ENCODE measurements at regions not wholly inside any gene's neighbourhood (a gene's known extent, or its start where the extent isn't known, plus 50 kb on each side); places are given as distances from the start of the nearest gene placed in this dataset.

DNA sequence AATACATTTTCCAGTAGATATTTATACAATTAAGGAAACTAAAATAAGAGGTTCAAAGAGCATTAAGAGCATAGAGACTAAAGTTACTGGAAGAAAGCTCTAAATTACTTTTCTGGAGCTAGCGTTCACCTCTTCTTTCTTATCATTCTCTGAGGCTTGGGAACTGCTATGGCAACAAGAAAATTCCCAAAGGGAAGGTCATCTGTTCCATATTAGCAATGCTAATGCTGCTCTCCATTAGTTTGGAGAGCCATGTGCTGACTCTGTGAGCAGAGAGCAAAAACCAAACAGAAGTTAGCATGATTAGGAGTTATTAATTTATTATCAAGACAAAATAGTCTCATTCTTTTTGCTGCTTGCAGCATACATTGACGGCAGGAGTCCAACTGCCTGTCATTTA is 143.1 kb upstream of the SLC16A7 start (continued):
- TF ChIP-seq, protein P1, sequence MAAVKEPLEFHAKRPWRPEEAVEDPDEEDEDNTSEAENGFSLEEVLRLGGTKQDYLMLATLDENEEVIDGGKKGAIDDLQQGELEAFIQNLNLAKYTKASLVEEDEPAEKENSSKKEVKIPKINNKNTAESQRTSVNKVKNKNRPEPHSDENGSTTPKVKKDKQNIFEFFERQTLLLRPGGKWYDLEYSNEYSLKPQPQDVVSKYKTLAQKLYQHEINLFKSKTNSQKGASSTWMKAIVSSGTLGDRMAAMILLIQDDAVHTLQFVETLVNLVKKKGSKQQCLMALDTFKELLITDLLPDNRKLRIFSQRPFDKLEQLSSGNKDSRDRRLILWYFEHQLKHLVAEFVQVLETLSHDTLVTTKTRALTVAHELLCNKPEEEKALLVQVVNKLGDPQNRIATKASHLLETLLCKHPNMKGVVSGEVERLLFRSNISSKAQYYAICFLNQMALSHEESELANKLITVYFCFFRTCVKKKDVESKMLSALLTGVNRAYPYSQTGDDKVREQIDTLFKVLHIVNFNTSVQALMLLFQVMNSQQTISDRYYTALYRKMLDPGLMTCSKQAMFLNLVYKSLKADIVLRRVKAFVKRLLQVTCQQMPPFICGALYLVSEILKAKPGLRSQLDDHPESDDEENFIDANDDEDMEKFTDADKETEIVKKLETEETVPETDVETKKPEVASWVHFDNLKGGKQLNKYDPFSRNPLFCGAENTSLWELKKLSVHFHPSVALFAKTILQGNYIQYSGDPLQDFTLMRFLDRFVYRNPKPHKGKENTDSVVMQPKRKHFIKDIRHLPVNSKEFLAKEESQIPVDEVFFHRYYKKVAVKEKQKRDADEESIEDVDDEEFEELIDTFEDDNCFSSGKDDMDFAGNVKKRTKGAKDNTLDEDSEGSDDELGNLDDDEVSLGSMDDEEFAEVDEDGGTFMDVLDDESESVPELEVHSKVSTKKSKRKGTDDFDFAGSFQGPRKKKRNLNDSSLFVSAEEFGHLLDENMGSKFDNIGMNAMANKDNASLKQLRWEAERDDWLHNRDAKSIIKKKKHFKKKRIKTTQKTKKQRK (IDR thresholded peaks at IDR 0.05; ENCODE audit: low read depth, low read length): no peak
- no peak for TF ChIP-seq KLF5 (IDR thresholded peaks at IDR 0.05; ENCODE audit: partially characterized antibody)
- no peak for TF ChIP-seq POLR2AphosphoS5 (IDR thresholded peaks at IDR 0.05; ENCODE audit: low read length)
- TF ChIP-seq, protein P2, sequence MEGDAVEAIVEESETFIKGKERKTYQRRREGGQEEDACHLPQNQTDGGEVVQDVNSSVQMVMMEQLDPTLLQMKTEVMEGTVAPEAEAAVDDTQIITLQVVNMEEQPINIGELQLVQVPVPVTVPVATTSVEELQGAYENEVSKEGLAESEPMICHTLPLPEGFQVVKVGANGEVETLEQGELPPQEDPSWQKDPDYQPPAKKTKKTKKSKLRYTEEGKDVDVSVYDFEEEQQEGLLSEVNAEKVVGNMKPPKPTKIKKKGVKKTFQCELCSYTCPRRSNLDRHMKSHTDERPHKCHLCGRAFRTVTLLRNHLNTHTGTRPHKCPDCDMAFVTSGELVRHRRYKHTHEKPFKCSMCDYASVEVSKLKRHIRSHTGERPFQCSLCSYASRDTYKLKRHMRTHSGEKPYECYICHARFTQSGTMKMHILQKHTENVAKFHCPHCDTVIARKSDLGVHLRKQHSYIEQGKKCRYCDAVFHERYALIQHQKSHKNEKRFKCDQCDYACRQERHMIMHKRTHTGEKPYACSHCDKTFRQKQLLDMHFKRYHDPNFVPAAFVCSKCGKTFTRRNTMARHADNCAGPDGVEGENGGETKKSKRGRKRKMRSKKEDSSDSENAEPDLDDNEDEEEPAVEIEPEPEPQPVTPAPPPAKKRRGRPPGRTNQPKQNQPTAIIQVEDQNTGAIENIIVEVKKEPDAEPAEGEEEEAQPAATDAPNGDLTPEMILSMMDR (IDR thresholded peaks at IDR 0.05 in 2 of 3, conservative IDR thresholded peaks at IDR 0.05 in 1 of 3; ENCODE audit: control insufficient read depth in 2 of 3, extremely low read depth in 1 of 3, insufficient read depth in 1 of 3, low read depth in 3 of 3, low read length in 3 of 3): no peak
- TF ChIP-seq, protein P3, sequence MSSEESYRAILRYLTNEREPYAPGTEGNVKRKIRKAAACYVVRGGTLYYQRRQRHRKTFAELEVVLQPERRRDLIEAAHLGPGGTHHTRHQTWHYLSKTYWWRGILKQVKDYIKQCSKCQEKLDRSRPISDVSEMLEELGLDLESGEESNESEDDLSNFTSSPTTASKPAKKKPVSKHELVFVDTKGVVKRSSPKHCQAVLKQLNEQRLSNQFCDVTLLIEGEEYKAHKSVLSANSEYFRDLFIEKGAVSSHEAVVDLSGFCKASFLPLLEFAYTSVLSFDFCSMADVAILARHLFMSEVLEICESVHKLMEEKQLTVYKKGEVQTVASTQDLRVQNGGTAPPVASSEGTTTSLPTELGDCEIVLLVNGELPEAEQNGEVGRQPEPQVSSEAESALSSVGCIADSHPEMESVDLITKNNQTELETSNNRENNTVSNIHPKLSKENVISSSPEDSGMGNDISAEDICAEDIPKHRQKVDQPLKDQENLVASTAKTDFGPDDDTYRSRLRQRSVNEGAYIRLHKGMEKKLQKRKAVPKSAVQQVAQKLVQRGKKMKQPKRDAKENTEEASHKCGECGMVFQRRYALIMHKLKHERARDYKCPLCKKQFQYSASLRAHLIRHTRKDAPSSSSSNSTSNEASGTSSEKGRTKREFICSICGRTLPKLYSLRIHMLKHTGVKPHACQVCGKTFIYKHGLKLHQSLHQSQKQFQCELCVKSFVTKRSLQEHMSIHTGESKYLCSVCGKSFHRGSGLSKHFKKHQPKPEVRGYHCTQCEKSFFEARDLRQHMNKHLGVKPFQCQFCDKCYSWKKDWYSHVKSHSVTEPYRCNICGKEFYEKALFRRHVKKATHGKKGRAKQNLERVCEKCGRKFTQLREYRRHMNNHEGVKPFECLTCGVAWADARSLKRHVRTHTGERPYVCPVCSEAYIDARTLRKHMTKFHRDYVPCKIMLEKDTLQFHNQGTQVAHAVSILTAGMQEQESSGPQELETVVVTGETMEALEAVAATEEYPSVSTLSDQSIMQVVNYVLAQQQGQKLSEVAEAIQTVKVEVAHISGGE (CRISPR knock-in tag; IDR thresholded peaks at IDR 0.05): no peak

All from GM12878 (cell line).